H9 (cell line): ENCODE measurements at regions not wholly inside any gene's neighbourhood (a gene's known extent, or its start where the extent isn't known, plus 50 kb on each side); places are given as distances from the start of the nearest gene placed in this dataset.

Experiments used
- DNase-seq: peaks from one replicate; pipeline ENCODE4 v3.0.0-alpha.2; 2017
- H2AFZ ChIP-seq: one replicate; pipeline ENCODE4 v1.6.1; 2013; ENCODE audit warnings: mild to moderate bottlenecking, low read length, control low read depth, moderate library complexity
- H2AK5ac ChIP-seq: 2 replicates; pipeline ENCODE4 v1.6.1; 2013; ENCODE audit warnings: low read length, control low read depth, mixed read lengths; ENCODE audit not compliant: insufficient read length
- H2BK120ac ChIP-seq: one replicate; pipeline ENCODE4 v1.6.1; 2013; ENCODE audit warnings: low read depth, mild to moderate bottlenecking, low read length, control low read depth, inconsistent platforms; ENCODE audit not compliant: poor library complexity, severe bottlenecking
- H2BK12ac ChIP-seq: 2 replicates; pipeline ENCODE4 v1.6.1; 2013; ENCODE audit warnings: low read length, control low read depth, mixed read lengths, low read depth; ENCODE audit not compliant: insufficient read length
- H2BK15ac ChIP-seq: 2 replicates; pipeline ENCODE4 v1.6.1; 2013; ENCODE audit warnings: low read depth, low read length, control low read depth
- H2BK20ac ChIP-seq: one replicate; pipeline ENCODE4 v1.6.1; 2013; ENCODE audit warnings: low read depth, mild to moderate bottlenecking, low read length, control low read depth, inconsistent platforms; ENCODE audit not compliant: poor library complexity, severe bottlenecking
- H2BK5ac ChIP-seq: 2 replicates; pipeline ENCODE4 v1.6.1; 2013; ENCODE audit warnings: low read length, control low read depth, mixed read lengths; ENCODE audit not compliant: insufficient read length
- H3K14ac ChIP-seq: 2 replicates; pipeline ENCODE4 v1.6.1; 2013; ENCODE audit warnings: low read length, control low read depth; ENCODE audit not compliant: insufficient read depth
- H3K18ac ChIP-seq: 2 replicates; pipeline ENCODE4 v1.6.1; 2013; ENCODE audit warnings: low read depth, mild to moderate bottlenecking, mixed read lengths, low read length, control low read depth; ENCODE audit not compliant: insufficient read length
- H3K23ac ChIP-seq: 2 replicates; pipeline ENCODE4 v1.6.1; 2013; ENCODE audit warnings: low read length, control low read depth, mixed read lengths, low read depth; ENCODE audit not compliant: insufficient read length
- H3K23me2 ChIP-seq: 2 replicates; pipeline ENCODE4 v1.6.1; 2013; ENCODE audit warnings: low read depth, mild to moderate bottlenecking, mixed read lengths, low read length, control low read depth; ENCODE audit not compliant: insufficient read length, poor library complexity, severe bottlenecking
- H3K27ac ChIP-seq: 2 replicates; pipeline ENCODE4 v1.5.1; 2013; ENCODE audit warnings: low read length, control low read depth, mixed read lengths, low read depth; ENCODE audit not compliant: insufficient read length
- H3K27me3 ChIP-seq: 2 replicates; pipeline ENCODE4 v1.6.1; 2013; ENCODE audit warnings: low read length, control low read depth, inconsistent platforms; ENCODE audit not compliant: insufficient read depth
- H3K4ac ChIP-seq: 2 replicates; pipeline ENCODE4 v1.6.1; 2013; ENCODE audit warnings: low read depth, mild to moderate bottlenecking, control low read depth, inconsistent platforms, low read length, moderate library complexity
- H3K4me1 ChIP-seq: 2 replicates; pipeline ENCODE4 v1.6.1; 2013; ENCODE audit warnings: low read length, control low read depth, inconsistent platforms; ENCODE audit not compliant: insufficient read depth
- H3K4me2 ChIP-seq: 2 replicates; pipeline ENCODE4 v1.6.1; 2013; ENCODE audit warnings: low read length, control low read depth, mixed read lengths; ENCODE audit not compliant: insufficient read length, insufficient read depth
- H3K56ac ChIP-seq: 2 replicates; pipeline ENCODE4 v1.6.1; 2013; ENCODE audit warnings: low read depth, mild to moderate bottlenecking, mixed read lengths, low read length, control low read depth; ENCODE audit not compliant: insufficient read length
- H3K79me1 ChIP-seq: 2 replicates; pipeline ENCODE4 v1.6.1; 2013; ENCODE audit warnings: low read depth, mild to moderate bottlenecking, moderate library complexity, low read length, control low read depth, inconsistent platforms; ENCODE audit not compliant: insufficient read depth, poor library complexity, severe bottlenecking
- H3K79me2 ChIP-seq: 2 replicates; pipeline ENCODE4 v1.6.1; 2013; ENCODE audit warnings: low read length, control low read depth, inconsistent platforms; ENCODE audit not compliant: insufficient read depth
- H3K9ac ChIP-seq: 2 replicates; pipeline ENCODE4 v1.6.1; 2013; ENCODE audit warnings: low read length, control low read depth, mixed read lengths; ENCODE audit not compliant: insufficient read length; ENCODE audit errors: extremely low read depth
- H3K9me3 ChIP-seq: one replicate; pipeline ENCODE4 v1.6.1; 2013; ENCODE audit warnings: low read depth, low read length, inconsistent platforms; ENCODE audit not compliant: control insufficient read depth
- H3T11ph ChIP-seq: one replicate; pipeline ENCODE4 v1.6.1; 2013; ENCODE audit warnings: mild to moderate bottlenecking, low read length, control low read depth, inconsistent platforms
- H4K20me1 ChIP-seq: one replicate; pipeline ENCODE4 v1.6.1; 2013; ENCODE audit not compliant: control insufficient read depth, insufficient read length, insufficient read depth
- H4K5ac ChIP-seq: 2 replicates; pipeline ENCODE4 v1.6.1; 2013; ENCODE audit warnings: low read depth, mild to moderate bottlenecking, mixed read lengths, low read length, control low read depth; ENCODE audit not compliant: insufficient read length
- H4K8ac ChIP-seq: replicated peaks from 2 replicates; pipeline ENCODE4 v1.6.1; 2013; ENCODE audit warnings: low read length, control low read depth, mixed read lengths, low read depth; ENCODE audit not compliant: insufficient read length
- H4K91ac ChIP-seq: 2 replicates; pipeline ENCODE4 v1.6.1; 2013; ENCODE audit warnings: low read depth, mild to moderate bottlenecking, moderate library complexity, mixed read lengths, low read length, control low read depth; ENCODE audit not compliant: insufficient read length
- H3K27ac Mint-ChIP-seq, 3 experiments: 2 replicates in 2 of 3; 3 replicates in 1 of 3; pipeline ENCODE4 v1.8.0; 2020 to 2021; ENCODE audit warnings: mixed read lengths in 3 of 3, mild to moderate bottlenecking in 1 of 3, moderate library complexity in 1 of 3
- H3K27me3 Mint-ChIP-seq: 2 replicates; pipeline ENCODE4 v1.8.0; 2021; ENCODE audit warnings: low read depth, mild to moderate bottlenecking, moderate library complexity, mixed read lengths
- H3K36me3 Mint-ChIP-seq, 3 experiments: 2 replicates in 2 of 3; 3 replicates in 1 of 3; pipeline ENCODE4 v1.8.0; 2020 to 2021; ENCODE audit warnings: low read depth in 3 of 3, mixed read lengths in 3 of 3; ENCODE audit not compliant: insufficient read depth in 1 of 3
- H3K4me1 Mint-ChIP-seq, 2 experiments: 2 replicates each; pipeline ENCODE4 v1.8.0; 2020; ENCODE audit warnings: mixed read lengths in 2 of 2
- H3K4me3 Mint-ChIP-seq, 2 experiments: 2 replicates in 1 of 2; 3 replicates in 1 of 2; pipeline ENCODE4 v1.8.0; 2020 to 2021; ENCODE audit warnings: mild to moderate bottlenecking in 2 of 2, mixed read lengths in 2 of 2, moderate library complexity in 1 of 2
- H3K9me3 Mint-ChIP-seq, 2 experiments: 2 replicates in 1 of 2; 3 replicates in 1 of 2; pipeline ENCODE4 v1.8.0; 2020; ENCODE audit warnings: mild to moderate bottlenecking in 2 of 2, mixed read lengths in 2 of 2, moderate library complexity in 1 of 2
- CTCF ChIP-seq: fragments of 200-600 bp; sonication (generic); conservative IDR thresholded peaks from 3 replicates; pipeline ENCODE4 v1.8.0; 2021; ENCODE audit warnings: antibody characterized with exemption, mild to moderate bottlenecking
- WGBS: extraction: QIAGEN DNeasy Blood & Tissue Kit; methylation state at CpG from one replicate; pipeline ENCODE4 v1.1.7; 2013; ENCODE audit warnings: missing lambda C conversion rate, low lambda C conversion rate, mixed read lengths; ENCODE audit not compliant: insufficient read length; ENCODE audit errors: extremely low coverage; 5-methylcytosine and 5-hydroxymethylcytosine counted together

GRCh38 chr1:43104027-43104763, 67.9 kb downstream of the EBNA1BP2 start:
- Mint-ChIP-seq H3K27ac (no peak overlapping the region), H3K4me3 (no peak overlapping the region), H3K9me3 (peaks cover 44% of the 10 kb centered on the region in 2 experiments), H3K27me3 (no peaks in the 10 kb centered on the region), H3K36me3 (peaks cover 23 to 42% (median 38%) of the 10 kb centered on the region in 3 experiments), H3K4me1 (peaks cover 10% of the 10 kb centered on the region in 2 experiments)
- no peak overlapping the region for H3K14ac ChIP-seq
- no peak overlapping the region for H3T11ph ChIP-seq
- no peak overlapping the region for H2BK12ac ChIP-seq
- TF ChIP-seq CTCF = no peak
- no peak overlapping the region for H3K4me2 ChIP-seq
- no peak overlapping the region for H2BK20ac ChIP-seq
- H2AFZ ChIP-seq = no peak overlapping the region
- H4K5ac ChIP-seq = no peak overlapping the region
- H4K91ac ChIP-seq = no peak overlapping the region
- H3K27ac ChIP-seq = no peak overlapping the region
- H3K23ac ChIP-seq = no peak overlapping the region
- H4K8ac ChIP-seq = no peak overlapping the region
- H3K4ac ChIP-seq = no peak overlapping the region
- H2BK15ac ChIP-seq = no peak overlapping the region
- no peaks in the 10 kb centered on the region for H3K27me3 ChIP-seq
- H3K79me2 ChIP-seq = no peaks in the 10 kb centered on the region
- no peak overlapping the region for H2BK120ac ChIP-seq
- H3K9me3 ChIP-seq = peaks cover 19% of the 10 kb centered on the region
- WGBS = no CpG with 5 or more reads among the region's 3 CpGs
- H3K23me2 ChIP-seq = no peaks in the 10 kb centered on the region
- H3K18ac ChIP-seq = no peak overlapping the region
- H3K79me1 ChIP-seq = no peaks in the 10 kb centered on the region
- H3K9ac ChIP-seq = no peak overlapping the region
- H2BK5ac ChIP-seq = no peak overlapping the region
- H2AK5ac ChIP-seq = no peak overlapping the region
- no peaks in the 10 kb centered on the region for H3K4me1 ChIP-seq
- H3K56ac ChIP-seq = no peak overlapping the region
- no peak for DNase-seq
- no peaks in the 10 kb centered on the region for H4K20me1 ChIP-seq
